Retinal pigment epithelial cell (primary cell): ENCODE measurements at regions not wholly inside any gene's neighbourhood (a gene's known extent, or its start where the extent isn't known, plus 50 kb on each side); places are given as distances from the start of the nearest gene placed in this dataset.

Experiments
- DNase-seq: peaks from one replicate; pipeline ENCODE4 v3.0.0-alpha.2; 2010; ENCODE audit warnings: low read depth
- H3K4me3 ChIP-seq: 2 replicates; pipeline ENCODE4 v1.5.1; 2011; ENCODE audit warnings: mild to moderate bottlenecking, low read length, control low read depth, moderate library complexity
- CTCF ChIP-seq: conservative IDR thresholded peaks from 2 replicates; pipeline ENCODE4 v1.5.1; 2011; ENCODE audit warnings: low read depth, low read length, control low read depth, inconsistent platforms

- TF ChIP-seq CTCF: no peak
- DNase-seq: no peak
- H3K4me3 ChIP-seq: no peak overlapping the region
Observed at GRCh38 chr2:123195957-123196356, 829.1 kb upstream of the CNTNAP5 start.

GRCh38 chr2:123200035-123200434 is 825.1 kb upstream of the CNTNAP5 start:
- no peak for DNase-seq
- TF ChIP-seq CTCF: no peak
- H3K4me3 ChIP-seq: no peak overlapping the region

GRCh38 chr2:123207245-123207644 is 817.8 kb upstream of the CNTNAP5 start:
- H3K4me3 ChIP-seq: no peak overlapping the region
- DNase-seq: no peak
- no peak for TF ChIP-seq CTCF

- no peak for DNase-seq
- H3K4me3 ChIP-seq: no peak overlapping the region
- no peak for TF ChIP-seq CTCF
Observed at GRCh38 chr2:123209202-123209601, 815.9 kb upstream of the CNTNAP5 start.

- H3K4me3 ChIP-seq: no peak overlapping the region
- TF ChIP-seq CTCF: no peak
- DNase-seq: no peak
Observed at GRCh38 chr2:123211181-123211580, 813.9 kb upstream of the CNTNAP5 start.

- no peak for TF ChIP-seq CTCF
Observed at GRCh38 chr2:123245156-123245555, 779.9 kb upstream of the CNTNAP5 start.

GRCh38 chr2:123258877-123259539 is 766.1 kb upstream of the CNTNAP5 start:
- H3K4me3 ChIP-seq: no peak overlapping the region
- no peak for TF ChIP-seq CTCF
- no peak for DNase-seq

More at GRCh38 chr2:123245156-123245555, 779.9 kb upstream of the CNTNAP5 start:
- no peak for DNase-seq
- H3K4me3 ChIP-seq: no peak overlapping the region
